ENCODE measurements at regions not wholly inside any gene's neighbourhood (a gene's known extent, or its start where the extent isn't known, plus 50 kb on each side); places are given as distances from the start of the nearest gene placed in this dataset.

GRCh38 chr12:115760231-115760630, 517.3 kb downstream of the MED13L start:
- ChIA-PET CTCF (ENCODE audit: partially characterized antibody) (interaction anchor here (1.0 kb wide), 1 partner anchor 469 kb away, joined by 3 read pairs; no protein-coding TSS in a partner anchor), POLR2A (ENCODE audit: partially characterized antibody) (no interaction called here)
- H4K91ac ChIP-seq (replicated peaks; ENCODE audit: insufficient read length, low read length) = no peak overlapping the region
- H3K56ac ChIP-seq (replicated peaks; ENCODE audit: insufficient read length, low read depth, low read length) = no peak overlapping the region
- no peak overlapping the region for H3K23ac ChIP-seq (ENCODE audit: insufficient read length)
- peaks cover 0 to 5% (median 0%) of the 10 kb centered on the region in 4 experiments; a peak in 1 of 7 replicates for H3K4me1 ChIP-seq (replicated peaks in 1 of 4; ENCODE audit: control insufficient read depth in 3 of 4, insufficient read depth in 4 of 4, low read length in 3 of 4)
- no peak overlapping the region for H2BK12ac ChIP-seq (ENCODE audit: low read depth, low read length)
- H2BK15ac ChIP-seq (ENCODE audit: low read length) = no peak overlapping the region
- no peak overlapping the region for H2AK5ac ChIP-seq (ENCODE audit: low read depth, low read length)
- H3K4me2 ChIP-seq (ENCODE audit: insufficient read depth in 1 of 2, low read depth in 2 of 2, low read length in 2 of 2) = no peak overlapping the region
- H3K4ac ChIP-seq (replicated peaks; ENCODE audit: insufficient read length, low read depth, low read length) = no peak overlapping the region
- no peak overlapping the region for H3K4me3 ChIP-seq (ENCODE audit: extremely low read depth in 1 of 4, insufficient read depth in 2 of 4, low read depth in 3 of 4, low read length in 4 of 4)
- no peak overlapping the region for H3K18ac ChIP-seq (ENCODE audit: extremely low read depth, low read length)
- H3K9me3 ChIP-seq (ENCODE audit: insufficient read depth in 2 of 2, low read depth in 1 of 2, low read length in 1 of 2) = no peaks in the 10 kb centered on the region
- no peak for TF ChIP-seq SP4 (IDR thresholded peaks at IDR 0.05; ENCODE audit: low read length)
- no peak for TF ChIP-seq TAF7 (optimal IDR thresholded peaks at IDR 0.05; ENCODE audit: borderline replicate concordance, low read depth, low read length)
- no peak for TF ChIP-seq EZH2 (IDR thresholded peaks at IDR 0.05; ENCODE audit: low read depth, low read length, severe bottlenecking)
- H3K79me1 ChIP-seq (ENCODE audit: low read depth, low read length) = no peaks in the 10 kb centered on the region
- no peaks in the 10 kb centered on the region for H3K36me3 ChIP-seq (ENCODE audit: control insufficient read depth in 2 of 4, insufficient read depth in 4 of 4, low read length in 3 of 4)
- H3K23me2 ChIP-seq (ENCODE audit: low read depth, low read length) = no peaks in the 10 kb centered on the region; the same call in 1 of the 2 replicates
- no peak overlapping the region for H4K8ac ChIP-seq (ENCODE audit: extremely low read depth, insufficient read depth, low read length)
- H2BK20ac ChIP-seq (ENCODE audit: low read length) = no peak overlapping the region
- H3K14ac ChIP-seq (ENCODE audit: insufficient read length) = no peak overlapping the region
- H2AFZ ChIP-seq (ENCODE audit: low read length) = no peak overlapping the region
- H4K5ac ChIP-seq (ENCODE audit: insufficient read length, low read depth, low read length) = no peak overlapping the region
- WGBS, 2 experiments (ENCODE audit: extremely low coverage in 1 of 2, insufficient coverage in 1 of 2, insufficient read length in 1 of 2, insufficient replicate concordance in 2 of 2, low coverage in 1 of 2, low lambda C conversion rate in 2 of 2, missing lambda C conversion rate in 1 of 2) = 77% methylated on average over 5 of the region's 5 CpGs; no CpG with 5 or more reads in 1 of the 2 experiments
- no peak overlapping the region for H3K27ac ChIP-seq (ENCODE audit: low read depth, low read length)
- H3K79me2 ChIP-seq (ENCODE audit: control insufficient read depth in 1 of 2, insufficient read depth in 2 of 2, low read length in 2 of 2) = no peaks in the 10 kb centered on the region
- H3K9ac ChIP-seq (replicated peaks in 1 of 4; ENCODE audit: extremely low read depth in 1 of 4, low read depth in 3 of 4, low read length in 3 of 4) = no peak overlapping the region
- DNase-seq (ENCODE audit: low read depth in 1 of 2, low spot score in 2 of 2) (no peak), FAIRE-seq (no peak)
- no peaks in the 10 kb centered on the region for H3K27me3 ChIP-seq (replicated peaks in 1 of 4; ENCODE audit: control insufficient read depth in 3 of 4, extremely low read depth in 1 of 4, insufficient read depth in 3 of 4, low read length in 3 of 4)
- H2BK5ac ChIP-seq (ENCODE audit: low read depth, low read length) = no peak overlapping the region
- H4K20me1 ChIP-seq (replicated peaks in 1 of 2; ENCODE audit: control insufficient read depth in 1 of 2, insufficient read depth in 2 of 2, low read length in 2 of 2) = no peaks in the 10 kb centered on the region
- H2BK120ac ChIP-seq (replicated peaks; ENCODE audit: low read depth, low read length) = no peak overlapping the region

Measured in H1 (cell line).